T-helper 1 cell (primary cell): ENCODE measurements at regions not wholly inside any gene's neighbourhood (a gene's known extent, or its start where the extent isn't known, plus 50 kb on each side); places are given as distances from the start of the nearest gene placed in this dataset.

Experiments
- DNase-seq, 5 donors: peaks; one replicate each; pipeline ENCODE4 v3.0.0-alpha.2; 2012 to 2020

DNA sequence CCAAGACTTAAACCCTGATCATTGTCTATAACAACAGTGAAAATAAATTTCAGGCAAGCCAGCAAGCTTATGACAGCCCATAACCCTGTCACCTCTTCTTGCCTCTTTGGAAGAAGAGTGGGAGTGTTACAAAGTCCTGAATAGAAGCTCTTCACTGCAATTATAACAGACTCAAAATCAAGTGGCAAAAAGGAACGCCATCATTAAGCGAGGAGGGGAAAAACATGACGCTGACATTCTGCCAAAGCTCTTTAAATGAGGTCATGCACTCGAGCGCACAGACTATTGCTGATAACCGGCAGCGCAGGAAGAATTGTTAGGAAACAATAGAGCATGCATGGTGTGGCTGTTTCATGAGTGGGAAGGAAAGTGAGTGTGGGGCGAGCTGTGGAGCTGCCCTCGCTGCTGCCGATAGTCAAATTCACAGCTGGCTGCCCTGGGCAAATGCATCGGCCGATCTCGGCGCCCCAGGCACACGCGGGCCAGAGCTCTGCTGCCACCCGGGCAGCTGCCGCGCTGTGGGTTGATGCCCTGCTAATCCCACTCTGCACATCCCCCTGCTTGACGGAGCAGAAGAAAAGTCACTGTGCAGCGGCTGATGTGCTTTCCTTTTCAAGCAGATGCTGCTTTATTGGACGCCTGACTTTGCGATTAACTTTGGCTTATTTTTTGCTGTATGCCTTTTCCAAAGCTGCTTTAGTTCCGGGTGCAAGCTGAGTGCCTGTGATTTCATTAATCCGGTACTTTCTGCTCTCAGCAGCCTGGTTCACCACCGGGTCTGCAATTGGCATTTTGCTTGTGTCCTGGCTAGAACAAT is 102.4 kb upstream of the ST6GALNAC5 start:
- no peak for DNase-seq

DNA sequence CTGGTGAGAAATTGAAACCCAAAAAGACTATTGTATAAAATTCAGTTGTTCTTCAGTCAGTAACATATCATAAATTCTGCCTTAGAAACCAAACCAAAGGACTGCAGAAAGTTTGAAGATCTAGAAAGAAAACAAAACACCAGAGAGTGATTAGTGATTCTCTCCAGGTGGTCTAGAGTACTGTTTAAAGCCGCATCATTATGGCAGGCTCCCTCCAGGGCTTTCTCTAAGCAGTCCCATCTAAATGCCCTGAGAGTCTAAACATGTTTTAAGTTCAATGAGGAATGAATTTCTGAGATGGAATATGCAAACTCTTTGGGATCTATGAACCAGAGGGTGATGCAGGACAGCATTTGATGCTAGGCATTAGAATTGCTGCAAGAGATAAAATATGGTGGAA is 100.9 kb upstream of the ST6GALNAC5 start:
- no peak for DNase-seq

DNA sequence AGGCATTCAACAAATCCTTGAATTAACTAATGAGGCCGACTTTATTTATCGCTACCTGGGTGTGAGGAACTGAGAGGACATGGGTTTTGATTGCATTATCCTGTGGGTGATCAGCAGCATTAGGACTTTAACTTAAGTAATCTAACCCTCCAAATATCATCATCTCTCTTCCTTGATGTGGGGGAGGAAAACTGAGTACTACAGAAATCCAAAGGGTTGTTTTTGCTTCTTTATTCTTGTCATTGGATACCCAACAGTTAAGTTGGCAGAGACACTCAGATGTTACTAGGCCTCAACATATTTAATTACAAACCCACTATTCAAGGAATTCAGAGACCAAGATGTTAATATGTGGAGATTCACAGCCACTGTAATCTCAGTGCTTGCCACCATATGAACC is 97.4 kb upstream of the ST6GALNAC5 start:
- DNase-seq, result no peak

GRCh38 chr1:76770979-76771378 is 96.3 kb upstream of the ST6GALNAC5 start:
- DNase-seq, result no peak

GRCh38 chr1:76781447-76781846 is 85.8 kb upstream of the ST6GALNAC5 start:
- DNase-seq, result no peak

GRCh38 chr1:76782809-76783208 is 84.5 kb upstream of the ST6GALNAC5 start:
- no peak for DNase-seq

GRCh38 chr1:76784502-76784901 is 82.8 kb upstream of the ST6GALNAC5 start:
- DNase-seq, result no peak

GRCh38 chr1:76786222-76786621 is 81.1 kb upstream of the ST6GALNAC5 start:
- DNase-seq, result no peak

DNA sequence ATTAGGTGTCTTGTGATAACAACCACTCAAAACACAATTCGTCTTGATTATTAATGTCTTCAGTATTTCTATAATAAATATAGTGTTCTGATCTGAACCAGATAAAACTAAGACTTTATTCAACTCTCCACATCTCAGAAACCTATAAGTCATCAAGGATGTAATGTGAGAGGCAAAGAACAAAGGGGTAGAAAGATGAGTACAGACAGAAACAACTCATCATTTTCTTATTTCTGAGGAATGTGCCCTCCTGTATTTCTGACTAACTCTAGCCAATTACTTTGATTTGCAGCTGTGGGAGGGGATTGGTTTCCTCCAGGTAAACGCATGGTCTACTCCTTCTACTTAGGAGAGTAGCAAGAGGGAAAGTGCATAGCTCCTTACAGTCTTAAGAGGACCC is 73.7 kb upstream of the ST6GALNAC5 start:
- DNase-seq, result no peak

GRCh38 chr1:76799700-76800099 is 67.6 kb upstream of the ST6GALNAC5 start:
- DNase-seq, result no peak

- no peak for DNase-seq
Observed at GRCh38 chr1:76802094-76802493, 65.2 kb upstream of the ST6GALNAC5 start.

DNA sequence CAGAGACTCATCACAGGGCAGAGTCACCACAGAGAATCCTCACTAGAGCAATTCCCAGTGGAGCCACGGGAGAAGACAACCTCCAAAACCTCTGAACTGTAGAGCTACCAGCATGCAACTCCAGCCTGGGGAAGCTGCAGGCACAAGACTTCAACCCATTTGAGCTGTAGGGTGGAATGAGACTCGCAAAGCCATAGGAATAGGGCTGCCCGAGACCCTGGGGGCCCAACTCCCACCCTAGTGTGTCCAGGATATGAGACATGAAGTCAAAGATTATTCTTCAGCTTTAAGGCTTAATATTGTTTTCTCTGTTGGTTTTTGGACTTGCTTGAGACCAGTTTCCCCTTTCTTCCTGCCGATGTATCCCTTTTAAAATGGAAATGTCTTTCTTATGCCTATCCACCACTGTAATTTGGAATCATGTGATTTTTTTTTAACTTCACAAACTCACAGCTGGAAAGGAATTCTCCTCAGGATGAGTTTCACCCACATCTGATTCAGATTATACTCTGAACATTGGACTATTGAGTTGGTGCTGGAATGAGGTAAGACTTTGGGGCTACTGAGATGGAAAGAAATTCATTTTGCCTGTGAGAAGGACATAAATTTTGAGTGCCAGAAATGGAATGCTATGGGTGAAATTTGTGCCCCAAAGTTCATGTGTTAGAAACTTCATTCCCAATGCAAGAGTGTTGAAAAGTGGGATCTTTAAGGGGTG is 59.6 kb upstream of the ST6GALNAC5 start:
- no peak for DNase-seq
